Heart left ventricle (tissue), 13 donors: ENCODE measurements at regions not wholly inside any gene's neighbourhood (a gene's known extent, or its start where the extent isn't known, plus 50 kb on each side); places are given as distances from the start of the nearest gene placed in this dataset.

Experiments
- CTCF ChIP-seq, 12 donors: fragments of 200-600 bp; sonication (generic) in 4 of 12; IDR thresholded peaks; one replicate each; pipeline versions ENCODE4 v1.5.0 to v1.8.0; 2018 to 2022; ENCODE audit warnings: antibody characterized with exemption in 12 of 12, mild to moderate bottlenecking in 5 of 12
- POLR2A ChIP-seq, 2 donors: fragments of 450-650 bp; IDR thresholded peaks; one replicate each; pipeline ENCODE4 v1.6.1; 2017; ENCODE audit warnings: antibody characterized with exemption in 2 of 2, mild to moderate bottlenecking in 2 of 2, moderate library complexity in 2 of 2
- donor health status: ischemic (EF 13 %, LVEDD 7.1; RV severe dilation, severe dysfunction).
- donor health status: DM: no; HTN: yes; CAD: no.
- donor health status: DM: no; HTN: no; CAD: no.
- donor health status: ischemic (EF 25% LVEDD 6.9; RV normal size, moderate dysfunction).
- donor health status: ischemic (EF 25% LVEDD 5.7; RV mildly dilated, moderate dysfunction).
- donor health status: ischemic (EF 35%, LVEDD 5.7; RV mildly dilated, moderate dysfunction).
- donor health status: nonischemic (EF 11% LVEDD 7.7; RV severe dilation, severe dysfunction).
- donor health status: DM: yes; HTN: yes; CAD: no.
- donor health status: PGD.
- donor health status: ischemic (EF 29% LVEDD 5.4; RV normal size, mild dysfunction).
- donor health status: nonischemic (EF 23%, LVEDD 6.1; RV moderate dilation, normal function).

- TF ChIP-seq CTCF (IDR thresholded peaks at IDR 0.05) (no peak), POLR2A (IDR thresholded peaks at IDR 0.05) (no peak)
Observed at GRCh38 chr4:10753336-10753735, 68.8 kb upstream of the CLNK start.
